ENCODE measurements at regions not wholly inside any gene's neighbourhood (a gene's known extent, or its start where the extent isn't known, plus 50 kb on each side); places are given as distances from the start of the nearest gene placed in this dataset.

GRCh38 chr12:114733919-114734318, 49.9 kb upstream of the TBX3 start:
- ATAC-seq = no peak
- H3K27me3 Mint-ChIP-seq = peaks cover 11 to 43% (median 19%) of the 10 kb centered on the region in 5 donors
- H3K4me1 Mint-ChIP-seq = peaks cover 0 to 6% (median 1%) of the 10 kb centered on the region in 4 donors
- H3K9me3 Mint-ChIP-seq = no peaks in the 10 kb centered on the region
- POLR2A ChIA-PET = no interaction called here
- H3K36me3 Mint-ChIP-seq = no peaks in the 10 kb centered on the region
- no peak for DNase-seq
- H3K27ac Mint-ChIP-seq = no peak overlapping the region
- no peak overlapping the region for H3K4me3 Mint-ChIP-seq
